HG03521 (cell line): ENCODE measurements at regions not wholly inside any gene's neighbourhood (a gene's known extent, or its start where the extent isn't known, plus 50 kb on each side); places are given as distances from the start of the nearest gene placed in this dataset.
"Not testable (repeated sequence)": the region's sequence is repeated elsewhere in the genome, so short reads cannot be mapped to it uniquely, and the experiment has no call there.

Experiments
- ATAC-seq: cut with Tn5 transposase; IDR thresholded peaks from one replicate; pipeline ENCODE4 v1.9.1; 2021; ENCODE audit warnings: mild to moderate bottlenecking, moderate library complexity; ENCODE audit not compliant: unreplicated experiment

GRCh38 chr3:182323126-182323700 lies 470.1 kb upstream of the ATP11B start:
- ATAC-seq, result no peak

- no peak for ATAC-seq
These were observed 469.4 kb upstream of the ATP11B start for GRCh38 chr3:182323898-182324297.

GRCh38 chr3:182325213-182325950 lies 467.9 kb upstream of the ATP11B start:
- no peak for ATAC-seq

GRCh38 chr3:182327196-182327681 lies 466.1 kb upstream of the ATP11B start:
- ATAC-seq, result no peak

GRCh38 chr3:182330646-182331045 lies 462.7 kb upstream of the ATP11B start:
- ATAC-seq, result no peak

- ATAC-seq, result no peak
These were observed 462.0 kb upstream of the ATP11B start for GRCh38 chr3:182331341-182331740.

- ATAC-seq, result no peak
These were observed 451.1 kb upstream of the ATP11B start for GRCh38 chr3:182342252-182342651.

GRCh38 chr3:182344026-182344425 lies 449.3 kb upstream of the ATP11B start:
- not testable (repeated sequence) for ATAC-seq

GRCh38 chr3:182349051-182349450 lies 444.3 kb upstream of the ATP11B start:
- ATAC-seq, result no peak

GRCh38 chr3:182349951-182350517 lies 443.3 kb upstream of the ATP11B start:
- no peak for ATAC-seq

- no peak for ATAC-seq
These were observed 435.4 kb upstream of the ATP11B start for GRCh38 chr3:182357928-182358327.

- no peak for ATAC-seq
These were observed 429.0 kb upstream of the ATP11B start for GRCh38 chr3:182364323-182364722.

GRCh38 chr3:182364723-182365650 lies 428.3 kb upstream of the ATP11B start:
- ATAC-seq, result no peak

GRCh38 chr3:182366746-182367145 lies 426.6 kb upstream of the ATP11B start:
- no peak for ATAC-seq

- ATAC-seq, result no peak
These were observed 423.4 kb upstream of the ATP11B start for GRCh38 chr3:182369861-182370260.

- ATAC-seq, result no peak
These were observed 422.4 kb upstream of the ATP11B start for GRCh38 chr3:182370949-182371348.

GRCh38 chr3:182375916-182376315 lies 417.4 kb upstream of the ATP11B start:
- ATAC-seq, result no peak

- no peak for ATAC-seq
These were observed 411.0 kb upstream of the ATP11B start for GRCh38 chr3:182382112-182382857.

- ATAC-seq, result no peak
These were observed 409.1 kb upstream of the ATP11B start for GRCh38 chr3:182384221-182384620.

GRCh38 chr3:182385356-182385755 lies 407.9 kb upstream of the ATP11B start:
- no peak for ATAC-seq
